Tibial nerve (tissue), 4 donors: ENCODE measurements at regions not wholly inside any gene's neighbourhood (a gene's known extent, or its start where the extent isn't known, plus 50 kb on each side); places are given as distances from the start of the nearest gene placed in this dataset.

ENCODE experiments used
- EP300 ChIP-seq, 2 donors: sonication (generic); formaldehyde crosslinking; IDR thresholded peaks; one replicate each; pipeline ENCODE4 v1.6.1; 2017; ENCODE audit warnings: antibody characterized with exemption in 2 of 2, mild to moderate bottlenecking in 1 of 2
- POLR2A ChIP-seq, 2 donors: fragments of 450-650 bp; IDR thresholded peaks; one replicate each; pipeline ENCODE4 v1.6.1; 2017; ENCODE audit warnings: antibody characterized with exemption in 2 of 2, mild to moderate bottlenecking in 2 of 2, moderate library complexity in 2 of 2
- TF ChIP-seq, protein P1 (sequence below), 5 experiments: fragments of 200-600 bp in 3 of 5; fragments of 450-650 bp in 2 of 5; sonication (generic) in 3 of 5; IDR thresholded peaks; one replicate each; pipeline ENCODE4 v1.5.1; 2016 to 2019; ENCODE audit warnings: antibody characterized with exemption in 5 of 5, mild to moderate bottlenecking in 3 of 5, moderate library complexity in 2 of 5

DNA sequence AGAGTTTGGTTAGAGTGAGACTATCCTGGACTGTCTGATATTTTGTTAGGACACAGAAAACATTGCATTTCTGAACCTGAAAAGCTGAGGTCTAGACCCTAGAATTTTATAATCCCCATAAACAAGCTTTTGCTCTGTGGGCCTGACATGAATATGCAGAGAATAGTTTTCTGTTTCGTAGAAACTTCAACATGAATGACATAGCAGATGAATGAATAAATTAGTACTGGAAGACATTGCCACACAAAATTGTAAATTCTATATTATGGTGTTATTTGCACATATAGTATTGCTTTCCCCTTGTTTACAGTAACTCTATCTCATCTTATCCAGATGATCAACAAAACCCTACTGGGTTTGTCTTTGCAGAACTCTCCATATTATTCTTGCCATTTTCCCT, 54.9 kb upstream of the MAML3 start:
- TF ChIP-seq, protein P1, sequence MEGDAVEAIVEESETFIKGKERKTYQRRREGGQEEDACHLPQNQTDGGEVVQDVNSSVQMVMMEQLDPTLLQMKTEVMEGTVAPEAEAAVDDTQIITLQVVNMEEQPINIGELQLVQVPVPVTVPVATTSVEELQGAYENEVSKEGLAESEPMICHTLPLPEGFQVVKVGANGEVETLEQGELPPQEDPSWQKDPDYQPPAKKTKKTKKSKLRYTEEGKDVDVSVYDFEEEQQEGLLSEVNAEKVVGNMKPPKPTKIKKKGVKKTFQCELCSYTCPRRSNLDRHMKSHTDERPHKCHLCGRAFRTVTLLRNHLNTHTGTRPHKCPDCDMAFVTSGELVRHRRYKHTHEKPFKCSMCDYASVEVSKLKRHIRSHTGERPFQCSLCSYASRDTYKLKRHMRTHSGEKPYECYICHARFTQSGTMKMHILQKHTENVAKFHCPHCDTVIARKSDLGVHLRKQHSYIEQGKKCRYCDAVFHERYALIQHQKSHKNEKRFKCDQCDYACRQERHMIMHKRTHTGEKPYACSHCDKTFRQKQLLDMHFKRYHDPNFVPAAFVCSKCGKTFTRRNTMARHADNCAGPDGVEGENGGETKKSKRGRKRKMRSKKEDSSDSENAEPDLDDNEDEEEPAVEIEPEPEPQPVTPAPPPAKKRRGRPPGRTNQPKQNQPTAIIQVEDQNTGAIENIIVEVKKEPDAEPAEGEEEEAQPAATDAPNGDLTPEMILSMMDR (IDR thresholded peaks at IDR 0.05) = no peak
- TF ChIP-seq POLR2A (IDR thresholded peaks at IDR 0.05) = no peak
- TF ChIP-seq EP300 (IDR thresholded peaks at IDR 0.05) = no peak
